Muscle of arm (tissue), 1 donor: ENCODE measurements at regions not wholly inside any gene's neighbourhood (a gene's known extent, or its start where the extent isn't known, plus 50 kb on each side); places are given as distances from the start of the nearest gene placed in this dataset.

ENCODE experiments used
- DNase-seq: peaks from one replicate; pipeline ENCODE4 v3.0.0-alpha.2; 2013

DNA sequence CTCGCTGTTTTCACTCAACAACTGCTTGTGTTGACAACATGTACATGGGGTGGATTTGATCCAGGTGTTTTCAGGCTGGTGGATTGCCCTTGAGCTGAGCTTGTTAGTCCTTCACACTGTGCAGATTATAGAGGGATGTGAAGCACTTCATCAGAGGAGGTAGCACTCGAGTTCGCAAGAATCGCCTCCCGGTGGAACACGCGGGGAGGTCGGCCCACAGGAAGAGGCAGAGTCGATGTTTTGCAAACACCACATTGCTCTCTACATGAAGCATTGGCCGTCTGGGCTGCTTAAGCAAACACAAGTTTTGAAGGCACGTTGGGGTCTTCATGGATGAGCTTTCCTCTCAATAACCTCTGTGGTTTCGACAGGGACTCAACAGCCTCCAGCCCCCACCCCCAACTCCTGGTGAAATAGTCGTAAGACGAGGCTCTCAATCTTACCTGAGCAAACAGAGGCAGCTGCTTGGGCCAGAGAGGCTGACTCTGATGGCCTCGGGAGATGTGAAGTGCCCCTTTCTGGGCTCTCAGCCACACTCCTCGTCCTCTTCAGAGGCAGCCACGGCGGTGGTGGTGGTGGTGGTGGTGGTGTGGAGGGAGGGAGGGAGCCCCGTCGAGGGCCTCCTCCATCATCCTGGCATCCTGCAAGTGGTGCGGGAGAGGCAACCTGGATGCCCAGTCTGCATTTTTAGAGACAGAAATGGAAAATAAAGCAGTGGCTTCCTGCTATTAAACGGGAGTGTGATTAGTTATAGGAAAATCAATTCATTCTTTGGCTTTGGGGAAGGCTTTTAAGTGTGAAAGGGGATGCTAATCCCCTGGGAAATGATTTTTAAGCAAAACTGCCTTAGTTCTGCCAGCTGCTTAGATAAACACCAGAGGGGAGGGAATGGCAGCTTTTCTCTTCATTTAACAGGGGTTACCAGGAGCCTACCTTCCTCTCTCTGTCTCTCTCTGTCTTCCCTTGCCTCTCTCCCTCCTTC lies 552.5 kb upstream of the EEF2KMT start:
- DNase-seq = no peak

GRCh38 chr16:5647051-5647450 lies 549.5 kb upstream of the EEF2KMT start:
- no peak for DNase-seq

DNA sequence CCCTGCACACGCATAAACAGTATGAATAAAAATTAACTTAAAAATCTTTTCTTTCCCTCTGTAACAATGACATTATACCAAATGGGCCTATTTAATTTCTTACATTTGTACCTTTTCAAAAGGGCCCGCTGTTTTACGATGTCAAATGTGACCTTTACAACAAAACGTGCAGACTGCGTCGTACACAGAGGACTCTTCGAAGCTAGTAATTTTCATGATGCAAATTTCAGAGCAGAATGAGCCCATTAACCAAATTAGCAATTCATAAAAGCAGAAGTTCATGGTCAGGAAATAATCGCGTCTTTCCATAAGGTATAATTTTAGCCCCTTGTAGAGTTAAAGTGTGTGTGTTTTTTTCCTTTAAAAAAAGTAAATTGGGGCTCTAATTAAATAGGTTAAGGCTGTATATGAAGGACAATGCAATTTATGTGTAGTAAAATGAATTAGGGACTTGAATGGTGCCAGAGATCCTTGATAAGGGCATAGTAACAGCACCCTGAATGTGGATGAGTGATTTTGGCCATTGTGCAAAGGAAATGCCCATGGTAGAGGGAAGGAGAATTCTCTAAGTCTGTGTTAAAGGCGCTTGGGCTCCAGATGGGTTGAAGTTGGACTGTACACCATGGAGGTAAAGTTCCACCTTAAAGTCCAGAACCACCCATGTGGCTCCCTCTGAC lies 546.4 kb upstream of the EEF2KMT start:
- DNase-seq = no peak

DNA sequence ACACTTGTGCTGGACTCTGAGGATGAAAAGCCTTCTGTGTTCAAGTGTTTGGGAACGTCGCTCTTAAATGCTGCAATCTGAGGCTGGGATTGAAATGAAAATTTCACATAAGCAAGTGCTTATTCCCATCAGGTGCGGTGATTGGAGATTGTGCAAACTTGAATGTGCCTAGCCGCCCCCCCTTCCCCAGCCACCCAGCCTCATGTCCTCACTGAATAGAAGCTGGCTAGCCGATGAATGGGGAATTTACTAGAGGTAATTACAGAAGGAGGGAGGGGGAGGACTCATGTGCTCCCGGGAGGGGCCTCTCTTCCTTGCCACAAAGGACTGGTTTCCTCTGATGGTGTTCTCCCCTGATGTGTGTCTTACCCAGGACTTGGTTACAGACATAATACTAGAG lies 544.8 kb upstream of the EEF2KMT start:
- DNase-seq = no peak

DNA sequence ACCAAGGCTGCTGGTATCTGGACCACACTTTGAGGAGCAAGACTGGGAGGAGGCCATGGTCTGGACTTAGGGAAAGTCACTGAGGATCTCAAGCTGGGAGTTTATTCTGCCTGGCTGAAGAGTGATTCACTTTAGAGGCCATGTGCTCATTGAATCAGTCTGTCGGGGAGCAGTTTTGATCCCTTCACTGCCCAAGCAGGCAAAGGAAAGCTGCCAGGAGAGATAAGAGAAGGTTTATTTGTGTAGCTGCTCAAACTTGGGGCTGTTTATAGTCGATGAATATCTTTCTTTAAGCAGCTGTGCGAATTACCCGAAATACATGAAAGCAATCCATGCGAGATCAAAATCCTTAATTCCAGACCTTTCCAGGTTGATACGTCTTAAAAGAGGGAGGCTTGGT lies 544.4 kb upstream of the EEF2KMT start:
- no peak for DNase-seq

- DNase-seq = no peak
Measured at GRCh38 chr16:5640883-5641282, 543.3 kb upstream of the EEF2KMT start.

- DNase-seq = no peak
Measured at GRCh38 chr16:5639531-5639930, 541.9 kb upstream of the EEF2KMT start.

- no peak for DNase-seq
Measured at GRCh38 chr16:5635331-5635730, 537.7 kb upstream of the EEF2KMT start.

GRCh38 chr16:5634666-5635180 lies 537.1 kb upstream of the EEF2KMT start:
- DNase-seq = no peak

GRCh38 chr16:5633845-5634440 lies 536.3 kb upstream of the EEF2KMT start:
- DNase-seq = no peak

GRCh38 chr16:5622234-5622884 lies 524.8 kb upstream of the EEF2KMT start:
- no peak for DNase-seq

- no peak for DNase-seq
Measured at GRCh38 chr16:5621826-5622225, 524.2 kb upstream of the EEF2KMT start.

DNA sequence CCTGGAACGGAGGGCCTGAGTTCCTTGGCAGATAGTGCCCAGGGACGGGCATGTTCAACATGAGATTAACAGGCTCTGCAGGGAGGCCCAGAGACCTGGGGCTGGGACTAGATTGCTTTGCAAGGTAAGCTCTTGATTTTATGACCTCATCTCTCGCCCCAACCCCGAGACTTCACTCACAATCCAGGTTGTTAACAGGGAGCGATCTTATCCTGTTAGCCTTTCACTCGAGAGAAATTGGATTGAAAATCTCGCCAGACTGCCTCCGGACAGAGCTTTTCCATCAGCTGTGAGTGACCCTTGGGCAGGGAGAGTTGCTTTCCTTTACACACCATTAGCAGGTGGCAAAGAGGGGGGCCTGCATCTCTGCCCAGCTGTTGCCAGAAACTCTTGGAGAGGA lies 521.7 kb upstream of the EEF2KMT start:
- no peak for DNase-seq

- DNase-seq = no peak
Measured at GRCh38 chr16:5616841-5617240, 519.2 kb upstream of the EEF2KMT start.

DNA sequence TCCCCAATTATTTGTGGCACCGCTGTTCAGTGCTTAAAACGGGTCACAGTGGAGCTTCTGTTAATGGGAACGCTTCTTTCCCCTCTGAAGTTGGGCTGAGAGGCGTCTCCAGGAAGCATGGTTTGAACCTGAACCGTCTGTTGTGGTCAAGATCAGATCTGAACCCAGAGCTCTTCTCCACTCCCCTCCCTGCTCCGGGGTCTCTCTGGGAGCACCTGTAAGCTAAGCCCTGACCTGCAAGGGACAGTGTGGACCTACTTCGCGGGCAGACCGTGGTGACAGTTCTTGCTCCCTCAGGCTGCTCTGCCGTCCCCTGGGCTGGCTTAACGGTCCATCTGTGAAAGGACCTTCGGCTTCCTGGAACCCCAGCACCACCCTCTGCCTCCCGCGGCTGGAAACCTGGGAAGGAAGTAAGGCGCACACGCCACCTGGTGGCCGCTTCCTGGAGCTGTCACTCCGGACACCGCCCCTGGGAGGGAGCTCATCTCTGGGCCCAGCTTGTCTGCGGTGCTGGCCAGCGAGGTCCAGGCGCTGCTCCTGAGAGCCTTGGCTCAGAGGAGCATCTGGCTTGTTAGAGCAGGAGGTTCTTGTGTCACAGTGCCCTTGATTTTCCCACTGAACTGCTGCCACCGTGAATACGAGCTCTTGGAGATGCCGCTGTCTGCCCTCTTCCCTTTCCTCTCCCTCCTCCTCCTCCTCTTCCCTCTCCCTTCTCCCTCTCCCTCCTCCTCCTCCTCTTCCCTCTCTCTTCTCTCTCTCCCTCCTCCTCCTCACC lies 518.5 kb upstream of the EEF2KMT start:
- DNase-seq = peak; percentile 47

DNA sequence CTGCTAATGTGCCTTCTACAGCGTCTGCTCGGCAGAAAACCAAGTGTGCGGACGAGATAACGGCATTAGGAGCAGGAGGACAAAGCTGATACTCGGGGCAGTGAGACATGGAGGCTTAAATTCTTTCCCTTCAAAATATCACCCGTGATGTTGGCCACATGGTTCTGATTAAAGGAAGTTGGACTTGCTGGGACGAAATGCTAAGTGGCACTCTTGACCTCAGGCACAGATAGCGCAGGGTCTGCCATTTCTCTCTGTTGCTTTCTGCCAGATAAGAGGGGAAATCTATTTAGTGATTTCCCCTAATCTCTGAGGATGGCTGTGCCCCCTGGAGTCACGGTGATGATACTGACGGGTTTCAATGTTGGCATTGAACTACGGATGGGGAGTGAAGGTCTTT lies 509.6 kb upstream of the EEF2KMT start:
- no peak for DNase-seq

DNA sequence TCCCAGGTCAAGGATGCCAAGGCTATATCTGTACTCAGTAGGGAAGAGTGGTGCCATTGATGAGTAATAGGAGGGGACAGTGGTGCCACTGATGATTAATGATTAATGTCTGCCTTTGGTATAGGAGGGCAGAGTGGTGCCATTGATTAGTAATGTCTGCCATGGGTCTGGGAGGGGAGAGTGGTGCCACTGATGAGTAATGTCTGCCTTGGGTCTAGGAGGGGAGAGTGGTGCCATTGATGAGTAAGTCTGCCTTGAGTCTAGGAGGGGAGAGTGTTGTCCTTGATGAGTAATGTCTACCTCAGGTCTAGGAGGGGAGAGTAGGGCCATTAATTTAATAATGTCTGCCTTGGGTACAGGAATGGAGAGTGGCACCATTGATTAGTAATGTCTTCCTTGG lies 507.8 kb upstream of the EEF2KMT start:
- DNase-seq = no peak

DNA sequence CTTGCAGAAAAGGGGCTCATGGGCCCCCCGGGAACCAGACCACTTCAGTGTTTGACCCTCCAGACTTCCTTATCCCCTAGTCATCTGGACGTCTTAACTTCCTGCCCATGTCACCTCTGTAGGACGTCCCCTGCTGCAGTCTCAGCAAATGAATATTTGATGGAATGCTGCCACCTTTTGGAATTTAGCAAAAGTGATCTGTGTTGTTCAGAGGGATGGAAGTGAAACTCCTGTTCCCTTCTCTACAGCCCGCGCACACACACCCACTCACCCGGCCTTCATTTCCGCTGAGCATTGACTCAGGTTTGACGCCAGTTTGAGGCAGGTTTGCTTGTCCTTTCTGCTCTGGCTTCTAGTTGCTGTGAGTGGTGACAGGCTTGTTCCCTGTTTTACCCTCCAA lies 507.2 kb upstream of the EEF2KMT start:
- no peak for DNase-seq

GRCh38 chr16:5603836-5604235 lies 506.2 kb upstream of the EEF2KMT start:
- DNase-seq = no peak

- DNase-seq = no peak
Measured at GRCh38 chr16:5601957-5602356, 504.4 kb upstream of the EEF2KMT start.

DNA sequence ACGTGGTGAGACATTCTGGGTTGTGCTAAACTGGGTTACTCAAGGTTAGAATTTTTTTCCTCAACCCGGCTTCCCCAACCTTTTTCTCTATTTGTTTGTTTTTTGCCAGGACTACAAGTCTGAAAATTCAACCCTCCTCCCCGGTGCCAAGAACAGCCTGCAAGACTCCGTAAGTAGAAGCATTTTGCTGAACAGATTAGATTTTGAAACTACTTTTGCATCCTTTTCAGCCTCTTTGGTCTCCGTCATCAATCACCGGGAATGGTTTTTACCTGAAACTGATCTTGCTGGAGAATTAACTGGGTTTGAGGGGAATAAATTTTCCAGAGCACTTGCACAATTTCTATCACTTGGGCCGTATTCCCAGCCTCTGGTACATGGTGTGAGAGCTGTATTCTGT lies 501.2 kb upstream of the EEF2KMT start:
- no peak for DNase-seq
